Head of caudate nucleus (tissue), 42 donors: ENCODE measurements at regions not wholly inside any gene's neighbourhood (a gene's known extent, or its start where the extent isn't known, plus 50 kb on each side); places are given as distances from the start of the nearest gene placed in this dataset.
"Not testable (repeated sequence)": the region's sequence is repeated elsewhere in the genome, so short reads cannot be mapped to it uniquely, and the experiment has no call there.

Experiments used
- DNase-seq, 42 donors: peaks; one replicate each; pipeline versions ENCODE4 v3.0.0 to v3.0.0-alpha.2; 2020 to 2021; ENCODE audit warnings: mixed read lengths in 7 of 42
- intact Hi-C: fragments of 100-400 bp; cut with DNase I; formaldehyde crosslinking; loops from one replicate; pipeline ENCODE4 v1.15.0; 2022

DNA sequence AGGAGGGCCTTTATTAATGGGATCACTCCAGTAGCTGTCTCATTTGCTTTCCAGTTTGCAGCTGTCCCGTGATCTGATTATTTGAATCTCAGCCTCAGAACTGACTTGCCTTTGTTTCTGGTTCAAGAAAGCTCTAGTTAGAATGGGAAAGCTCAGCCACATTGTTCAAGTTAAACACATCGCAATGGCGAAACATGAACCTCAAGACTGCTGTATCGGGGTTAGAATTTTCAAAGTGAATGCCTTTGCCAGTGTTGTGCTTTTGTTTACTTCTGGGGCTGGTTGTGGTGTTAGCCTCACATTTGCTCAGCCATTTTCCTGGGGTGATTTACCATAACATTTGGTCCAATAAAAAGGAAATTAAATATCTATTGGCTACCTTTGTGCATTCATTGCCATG lies 105.3 kb downstream of the LUZP4 start:
- DNase-seq = peak in 2 of 42 donors; percentile 3 to 37
- intact Hi-C loops = not testable (repeated sequence)

DNA sequence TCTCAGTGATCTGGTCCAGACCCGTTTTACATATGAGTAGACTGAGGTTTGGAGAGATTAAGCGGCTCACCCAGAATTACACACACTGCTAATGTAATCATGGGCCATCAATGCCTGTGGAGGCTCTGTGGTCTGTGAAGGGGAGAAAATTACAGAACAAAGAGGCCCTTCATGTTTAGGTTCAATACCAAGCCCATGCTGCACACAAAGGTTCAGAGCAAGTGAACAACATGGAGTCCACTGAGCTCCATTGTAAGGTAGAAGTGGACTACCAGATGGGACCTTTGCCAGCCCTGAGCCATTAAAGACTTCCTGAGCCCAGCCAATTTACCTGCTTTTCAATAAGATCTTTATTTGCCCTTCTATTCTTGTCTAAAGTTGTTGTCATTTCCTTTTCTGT lies 109.8 kb downstream of the LUZP4 start:
- intact Hi-C loops = no loop called here
- DNase-seq = no peak

DNA sequence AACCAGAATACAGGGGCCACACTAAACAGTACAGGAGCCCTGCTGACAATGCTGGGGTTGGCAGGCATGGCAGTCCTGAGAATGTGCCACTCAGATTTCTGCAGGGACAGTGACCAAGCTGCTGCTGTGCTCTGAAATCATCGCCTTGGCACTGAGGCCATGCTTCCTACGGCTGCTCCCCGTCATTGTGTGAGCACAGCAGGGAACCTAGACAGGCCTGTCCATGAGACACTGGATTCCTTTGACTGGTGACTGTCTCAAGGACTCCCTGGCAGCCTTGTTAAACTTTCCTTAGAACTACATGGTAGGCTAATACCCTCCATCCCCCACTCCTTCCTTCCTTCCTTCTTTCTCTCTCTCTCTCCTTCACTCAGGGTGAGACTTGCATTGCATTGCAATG lies 111.4 kb downstream of the LUZP4 start:
- intact Hi-C loops = no loop called here
- DNase-seq = peak in 25 of 42 donors; percentile 1 to 63 (median 17)

DNA sequence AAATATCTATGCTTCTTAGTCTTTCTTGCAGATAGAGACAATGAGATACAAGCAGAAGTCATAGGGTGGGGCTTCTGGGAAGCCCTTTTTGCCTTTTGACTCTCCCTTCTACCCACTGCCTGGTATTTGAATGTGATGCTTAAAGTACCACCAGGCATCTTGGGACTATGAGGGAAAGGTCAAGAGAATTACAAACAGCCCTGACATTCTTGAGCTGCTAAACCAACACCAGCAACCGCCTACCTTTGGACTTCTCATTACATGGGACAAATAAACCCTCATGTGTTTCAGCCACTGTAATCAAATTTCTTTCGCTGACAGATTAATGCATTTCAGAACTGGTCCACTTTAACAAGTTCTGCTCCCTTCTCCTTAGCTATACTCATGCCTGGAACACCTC lies 112.8 kb downstream of the LUZP4 start:
- DNase-seq = no peak
- intact Hi-C loops = no loop called here

DNA sequence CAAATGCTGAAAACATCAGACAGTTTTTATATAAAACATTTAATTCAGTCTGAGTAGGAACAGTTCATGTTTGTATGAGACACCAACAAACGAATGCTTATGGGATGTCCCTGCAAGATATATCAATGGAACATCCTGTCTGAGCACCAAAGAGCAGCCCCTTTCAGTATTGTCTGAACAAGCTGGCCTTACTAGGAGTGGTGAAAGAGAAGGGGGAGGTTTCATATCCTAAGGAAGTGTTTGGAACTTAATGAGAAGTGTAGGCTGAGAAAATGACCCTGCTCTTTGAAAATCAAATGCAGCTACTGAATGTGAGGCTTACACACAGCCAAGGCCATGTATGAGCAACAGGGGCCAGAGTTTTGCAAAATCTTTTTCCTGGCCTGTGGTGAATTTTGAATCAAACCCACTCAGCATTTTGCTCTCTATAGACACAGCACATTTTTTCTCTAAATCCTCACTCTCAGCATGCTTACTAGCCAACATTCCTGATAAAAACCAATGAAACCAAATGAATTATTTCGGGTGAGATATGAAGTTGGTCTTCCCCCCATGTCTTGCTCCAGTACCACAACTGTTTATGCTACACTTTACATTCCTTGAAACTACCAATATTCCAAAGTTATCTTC lies 119.4 kb downstream of the LUZP4 start:
- intact Hi-C loops = no loop called here
- no peak for DNase-seq

DNA sequence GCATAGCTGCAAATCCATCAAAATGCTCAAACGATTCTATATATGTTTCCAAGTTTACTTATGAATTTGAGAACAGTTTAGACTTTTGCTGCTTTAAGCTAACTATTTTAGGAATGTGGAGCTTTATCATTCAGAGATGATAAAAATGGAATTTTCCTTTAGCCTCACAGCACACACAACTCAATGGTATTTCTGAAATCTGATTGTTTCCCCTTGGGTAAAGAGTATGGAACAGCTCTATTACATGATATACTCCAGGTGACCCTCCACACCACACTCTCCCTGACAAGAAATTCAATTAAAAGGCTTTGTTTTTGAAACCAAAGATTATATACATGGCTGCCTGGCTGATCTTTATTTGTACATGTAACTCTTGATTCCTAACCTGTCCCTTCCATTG lies 120.0 kb downstream of the LUZP4 start:
- intact Hi-C loops = no loop called here
- no peak for DNase-seq

DNA sequence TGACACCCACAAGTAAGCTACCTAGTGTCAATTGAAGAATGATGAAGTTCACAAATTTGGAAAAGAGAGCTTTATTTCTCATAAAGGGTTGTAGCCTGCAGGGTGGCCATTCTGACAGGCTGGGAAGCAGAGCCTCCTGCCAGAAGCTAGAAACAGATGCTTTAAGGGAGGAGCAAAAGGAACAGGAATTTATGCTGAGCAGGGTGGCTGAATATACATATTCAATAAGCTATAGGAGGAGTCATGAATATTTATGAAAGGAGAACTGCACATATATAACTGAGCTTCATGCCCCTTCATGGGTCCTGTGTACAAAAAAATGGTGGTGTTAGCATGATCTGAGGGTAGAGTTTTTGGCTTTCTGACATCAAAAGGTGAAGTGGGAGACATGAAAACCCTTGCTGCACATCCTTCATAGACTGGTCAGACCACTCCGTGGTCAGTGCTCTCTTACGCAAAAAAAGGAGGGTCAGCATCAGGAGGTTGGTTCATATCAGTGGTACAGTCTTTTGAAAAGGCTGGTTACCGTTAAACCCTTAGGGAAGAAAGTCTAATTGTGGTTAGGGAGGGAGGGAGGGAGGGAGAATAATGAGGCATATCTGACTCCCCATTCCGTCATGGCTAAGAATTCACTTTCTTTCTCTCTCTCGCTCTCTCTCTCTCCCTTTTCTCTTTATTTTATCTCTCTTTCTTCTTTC lies 121.4 kb downstream of the LUZP4 start:
- intact Hi-C loops = no loop called here
- no peak for DNase-seq

DNA sequence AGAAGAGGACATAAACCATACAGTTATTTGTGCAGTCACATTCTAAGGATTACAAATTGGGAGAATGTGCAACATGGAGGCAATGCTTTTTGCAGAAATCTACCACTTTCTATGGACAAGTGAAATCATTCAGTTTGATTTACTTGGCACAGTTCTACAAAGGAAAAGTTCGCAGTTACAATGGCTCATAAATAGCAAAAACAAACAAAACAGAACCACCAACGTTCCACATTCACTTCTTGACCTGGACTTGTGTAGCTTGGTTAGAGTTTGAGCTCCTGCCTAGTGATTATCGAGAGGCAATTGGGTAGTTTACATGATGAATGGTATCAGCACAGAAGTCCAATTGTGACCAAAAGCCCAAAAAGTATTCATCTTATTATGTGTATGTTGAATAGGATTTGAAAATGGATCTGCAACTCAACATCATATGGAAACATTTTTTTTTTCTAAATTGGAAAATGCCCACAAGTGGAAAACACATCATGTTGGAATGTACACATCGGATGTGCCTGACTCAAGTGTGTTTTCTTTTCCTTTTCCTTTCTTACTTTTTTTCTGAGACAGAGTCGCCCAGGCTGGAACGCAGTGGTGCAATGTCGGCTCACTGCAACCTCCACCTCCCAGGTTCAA lies 123.8 kb downstream of the LUZP4 start:
- intact Hi-C loops = no loop called here

DNA sequence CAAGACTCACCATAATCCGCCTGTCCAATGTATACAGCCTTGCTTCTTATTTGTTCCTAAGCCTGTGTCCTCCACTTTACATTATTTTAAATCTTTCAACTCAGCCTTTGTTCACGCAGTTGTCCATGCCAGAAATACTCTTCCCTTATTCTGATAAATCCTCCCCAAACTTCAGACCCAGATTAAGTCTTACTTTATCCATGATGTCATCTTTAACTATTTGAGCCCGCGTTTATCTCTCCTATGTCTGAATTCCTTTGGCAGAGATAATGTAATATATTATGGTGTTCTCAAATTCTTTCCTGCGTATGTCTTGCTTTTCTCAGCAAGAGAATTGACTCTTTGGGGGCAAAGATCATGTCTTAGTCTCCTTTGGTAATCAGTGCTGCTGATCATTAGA lies 129.6 kb downstream of the LUZP4 start:
- intact Hi-C loops = no loop called here

More for the DNA sequence above, 123.8 kb downstream of the LUZP4 start:
- DNase-seq = no peak

DNA sequence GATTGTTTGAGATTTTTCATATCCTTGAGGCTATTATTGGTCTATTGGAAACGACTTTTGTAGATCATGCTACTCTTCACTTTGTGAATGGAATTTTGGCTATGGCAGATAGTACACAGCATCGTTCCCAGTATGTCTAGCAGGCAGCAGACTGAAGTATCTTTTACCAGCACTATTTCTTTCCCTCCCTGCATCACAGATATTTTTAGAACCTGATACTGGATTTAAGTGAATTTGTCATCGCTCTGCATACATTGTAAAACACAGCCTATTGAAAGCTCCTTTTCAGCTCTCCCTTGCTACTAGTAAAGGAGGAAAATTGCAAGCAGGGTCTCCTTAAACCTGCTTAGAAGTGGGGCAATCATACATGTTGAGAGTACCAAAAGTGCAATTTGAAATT lies 133.6 kb downstream of the LUZP4 start:
- intact Hi-C loops = no loop called here
- DNase-seq = no peak

More for the DNA sequence above, 129.6 kb downstream of the LUZP4 start:
- no peak for DNase-seq

DNA sequence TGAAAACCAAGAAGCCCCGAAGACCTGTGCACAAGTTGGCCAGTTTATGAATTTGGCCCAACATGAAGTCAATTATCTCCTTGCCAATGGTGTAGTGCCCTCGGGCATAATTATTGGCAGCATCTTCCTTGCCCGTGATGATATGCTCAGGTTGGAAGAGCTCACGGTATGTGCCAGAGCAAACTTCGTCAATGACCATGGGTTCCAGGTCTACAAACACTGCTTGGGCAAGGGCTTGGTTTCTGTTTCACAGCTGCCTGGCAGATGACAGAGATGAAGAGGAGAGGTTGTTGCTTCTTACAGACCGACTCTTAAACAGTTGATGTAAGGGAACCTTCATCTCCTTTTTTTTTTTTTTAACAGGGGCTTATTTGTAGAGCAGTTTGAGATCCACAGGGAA lies 135.6 kb upstream of the PLS3 start:
- no peak for DNase-seq
- intact Hi-C loops = no loop called here

DNA sequence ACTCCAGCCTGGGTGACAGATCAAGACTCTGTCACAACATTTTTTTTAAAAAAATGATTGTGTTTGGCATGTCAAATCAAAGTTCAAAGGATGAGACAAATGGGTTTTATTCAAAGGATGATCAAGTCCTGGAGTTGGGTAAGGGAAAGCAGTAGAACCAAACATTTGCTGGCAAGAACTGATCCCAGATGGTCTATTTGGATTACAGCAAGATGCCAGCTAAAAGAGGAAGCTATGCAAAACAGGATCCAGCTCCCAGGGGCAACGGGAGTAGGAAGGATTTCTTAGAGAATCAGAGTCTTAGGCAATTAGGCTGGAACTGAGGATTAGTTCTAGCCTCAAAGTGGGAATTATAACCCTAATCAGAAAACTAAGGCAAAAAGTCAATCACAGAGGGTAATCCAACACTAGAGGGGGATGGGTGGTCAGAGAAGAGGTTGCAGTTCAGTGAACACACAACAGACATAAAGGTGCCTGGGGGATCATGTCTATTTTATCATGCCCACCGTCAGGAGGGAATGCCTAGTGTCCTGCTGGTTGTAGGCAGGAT lies 133.0 kb upstream of the PLS3 start:
- intact Hi-C loops = no loop called here
- no peak for DNase-seq

DNA sequence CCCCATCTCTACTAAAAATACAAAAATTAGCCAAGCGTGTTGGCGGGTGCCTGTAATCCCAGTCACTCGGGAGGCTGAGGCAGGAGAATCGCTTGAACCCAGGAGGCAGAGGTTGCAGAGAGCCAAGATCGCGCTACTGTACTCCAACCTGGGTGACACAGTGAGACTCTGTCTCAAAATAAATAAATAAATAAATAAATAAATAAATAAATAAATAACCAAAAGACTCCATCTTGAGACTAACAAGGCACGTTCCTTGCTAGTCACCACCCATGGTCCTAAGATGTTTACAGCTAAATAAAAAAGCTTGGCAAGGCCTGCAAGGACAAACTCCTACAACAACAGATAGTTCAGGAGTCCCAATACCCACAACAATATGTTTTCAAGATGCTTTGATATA lies 126.1 kb upstream of the PLS3 start:
- DNase-seq, intact Hi-C loops: not testable (repeated sequence)

DNA sequence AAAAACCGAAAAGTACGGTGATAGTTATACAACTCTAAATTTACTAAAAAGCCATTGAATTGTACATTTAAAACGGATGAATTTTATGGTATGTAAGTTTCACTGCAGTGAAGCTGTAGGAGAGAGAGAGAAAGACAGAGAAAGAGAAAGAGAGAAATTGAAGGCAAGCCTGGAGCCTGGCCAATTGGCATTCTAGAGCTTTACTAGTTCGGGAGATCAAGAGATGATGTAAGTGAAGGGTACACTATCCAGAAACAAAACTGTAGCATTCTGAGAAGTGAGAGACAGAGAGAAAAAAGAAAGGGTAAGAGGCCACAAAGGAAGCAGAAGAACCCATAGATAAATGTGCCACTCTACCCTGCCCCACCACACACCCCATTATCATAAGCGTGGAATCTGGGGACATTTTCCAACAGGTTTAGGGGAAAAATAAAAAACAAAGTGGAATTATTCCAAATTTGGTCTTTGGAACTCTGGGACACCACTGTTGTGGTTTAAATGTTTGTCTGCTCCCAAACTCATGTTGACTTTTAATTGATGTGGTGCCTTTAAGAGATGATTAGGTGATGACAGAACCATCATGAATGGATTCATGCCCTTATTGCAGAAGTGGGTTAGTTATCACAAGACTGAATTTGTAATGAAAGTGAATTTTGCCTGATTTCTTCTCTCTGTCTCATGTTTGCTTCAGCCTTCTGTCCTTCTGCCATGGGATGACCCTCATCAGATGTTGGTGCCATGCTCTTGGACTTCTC lies 123.0 kb upstream of the PLS3 start:
- intact Hi-C loops = no loop called here
- no peak for DNase-seq

DNA sequence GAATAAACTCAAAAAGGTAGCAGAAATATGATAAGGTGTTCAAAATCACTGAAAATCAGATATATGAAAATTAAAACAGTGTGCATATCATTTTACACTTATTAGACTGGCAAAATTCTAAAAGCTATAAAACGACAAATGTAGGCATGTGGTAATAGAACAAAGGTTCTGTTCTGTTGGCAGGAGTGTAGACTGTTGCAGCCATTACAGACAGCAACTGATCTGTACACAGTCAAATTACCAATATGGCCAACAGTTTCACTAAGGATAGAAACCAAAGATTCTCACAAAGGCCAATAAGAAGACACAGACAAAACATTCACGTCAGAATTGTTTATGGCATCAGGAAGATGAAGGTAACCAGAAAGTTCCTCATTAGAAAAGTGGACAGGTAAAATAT lies 112.8 kb upstream of the PLS3 start:
- intact Hi-C loops = no loop called here
- no peak for DNase-seq

DNA sequence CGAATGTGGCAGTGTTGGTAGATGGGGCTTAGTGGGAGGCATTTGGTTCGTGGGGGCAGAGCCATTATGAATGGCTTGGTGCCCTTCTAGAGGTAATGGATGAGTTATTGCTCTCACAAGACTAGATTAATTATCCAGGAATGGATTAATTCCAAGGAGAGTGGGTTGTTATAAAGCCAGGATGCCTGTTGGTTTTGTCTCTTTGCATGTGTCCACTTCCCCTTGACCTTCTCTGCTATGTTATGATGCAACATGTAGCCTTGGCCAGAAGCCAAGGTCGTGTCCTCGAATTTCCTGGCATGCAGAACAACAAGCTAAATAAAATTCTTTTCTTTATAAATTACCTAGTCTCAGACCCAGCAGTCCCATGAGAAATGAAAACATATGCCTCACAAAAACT lies 111.2 kb upstream of the PLS3 start:
- intact Hi-C loops = no loop called here
- DNase-seq = no peak

DNA sequence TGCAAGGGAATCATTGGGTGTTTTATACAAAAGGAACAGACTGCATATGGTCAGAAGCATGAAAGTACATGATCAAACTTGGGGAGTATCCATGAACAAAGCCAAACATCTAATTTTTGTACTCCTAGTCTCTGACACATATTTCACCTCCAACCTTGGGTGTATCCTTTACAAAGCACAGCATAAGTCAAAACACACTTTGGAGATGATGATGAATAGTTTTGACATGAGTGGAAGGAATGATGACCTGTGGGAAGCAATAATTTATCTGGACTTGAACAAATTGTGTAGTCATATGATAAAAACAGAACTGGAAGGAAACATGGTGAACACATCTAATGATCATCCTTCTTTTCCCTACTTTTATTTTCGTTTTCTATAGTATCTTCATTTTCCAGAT lies 108.7 kb upstream of the PLS3 start:
- DNase-seq = no peak
- intact Hi-C loops = no loop called here

DNA sequence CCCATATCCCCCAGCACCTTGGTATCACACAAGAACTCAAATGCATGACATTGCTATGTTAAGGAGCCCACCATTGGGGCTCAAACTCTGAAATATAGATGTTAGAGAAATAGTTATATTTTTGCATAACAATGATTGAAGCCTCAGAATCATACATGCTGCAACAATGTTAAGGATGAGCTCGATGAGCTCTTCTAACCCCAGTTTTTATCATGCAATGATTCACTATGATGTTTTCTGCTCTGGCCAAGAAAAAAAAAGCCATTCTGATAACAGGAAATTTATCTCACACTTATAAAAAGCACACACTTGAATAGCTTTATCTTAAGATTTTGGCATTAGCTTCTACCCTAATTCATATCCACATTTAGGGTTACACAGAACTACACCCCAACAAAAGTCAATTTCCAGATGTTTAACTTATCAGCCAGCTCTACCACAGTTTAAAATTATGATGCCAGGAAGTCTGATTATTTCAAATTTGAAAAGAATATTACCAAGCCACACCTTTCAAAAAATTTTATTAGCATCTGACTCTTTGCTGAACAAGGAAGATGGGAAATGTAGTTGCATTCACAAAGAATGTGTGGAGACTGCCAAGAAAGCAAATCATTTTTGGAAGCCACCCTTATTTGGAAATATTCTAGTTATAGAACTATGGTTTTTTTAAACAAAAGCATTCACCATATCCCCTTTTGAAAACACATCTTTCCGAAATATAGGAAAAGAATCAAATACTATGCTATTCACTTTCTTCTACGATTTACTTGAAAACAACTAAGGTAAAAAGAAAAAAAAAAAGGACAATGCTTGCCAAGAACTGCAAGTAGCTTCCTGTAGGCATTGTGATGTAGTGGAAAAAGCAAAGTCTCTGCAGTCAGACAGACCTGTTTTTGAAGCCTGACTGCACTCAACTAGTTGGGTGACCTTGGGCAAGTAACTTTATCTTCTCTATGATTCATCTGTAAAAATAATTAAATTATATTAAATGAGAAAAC lies 100.8 kb upstream of the PLS3 start:
- intact Hi-C loops = no loop called here
- no peak for DNase-seq

DNA sequence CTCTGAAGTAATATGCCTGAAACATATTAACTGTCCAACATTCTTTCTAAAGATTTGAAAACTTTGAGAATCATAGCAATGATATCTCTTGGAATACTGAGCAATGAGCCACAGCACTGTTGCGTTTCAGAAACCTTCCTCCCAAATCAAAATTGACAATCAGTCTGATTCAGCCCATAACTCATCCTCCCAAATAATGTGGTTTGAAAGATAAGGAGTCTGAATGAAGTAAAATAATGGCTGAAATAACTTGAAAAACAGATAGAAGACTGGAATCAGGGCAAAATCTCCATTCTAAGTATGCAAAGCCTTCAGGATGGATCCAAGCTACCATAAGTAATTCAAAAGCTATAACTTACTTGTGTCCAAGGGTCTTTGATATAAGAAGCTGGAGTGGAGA lies 98.6 kb upstream of the PLS3 start:
- DNase-seq = no peak
- intact Hi-C loops = no loop called here
